GM19452 (cell line): ENCODE measurements at regions not wholly inside any gene's neighbourhood (a gene's known extent, or its start where the extent isn't known, plus 50 kb on each side); places are given as distances from the start of the nearest gene placed in this dataset.

Source experiments
- ATAC-seq: cut with Tn5 transposase; IDR thresholded peaks from one replicate; pipeline ENCODE4 v1.9.1; 2021; ENCODE audit not compliant: unreplicated experiment

DNA sequence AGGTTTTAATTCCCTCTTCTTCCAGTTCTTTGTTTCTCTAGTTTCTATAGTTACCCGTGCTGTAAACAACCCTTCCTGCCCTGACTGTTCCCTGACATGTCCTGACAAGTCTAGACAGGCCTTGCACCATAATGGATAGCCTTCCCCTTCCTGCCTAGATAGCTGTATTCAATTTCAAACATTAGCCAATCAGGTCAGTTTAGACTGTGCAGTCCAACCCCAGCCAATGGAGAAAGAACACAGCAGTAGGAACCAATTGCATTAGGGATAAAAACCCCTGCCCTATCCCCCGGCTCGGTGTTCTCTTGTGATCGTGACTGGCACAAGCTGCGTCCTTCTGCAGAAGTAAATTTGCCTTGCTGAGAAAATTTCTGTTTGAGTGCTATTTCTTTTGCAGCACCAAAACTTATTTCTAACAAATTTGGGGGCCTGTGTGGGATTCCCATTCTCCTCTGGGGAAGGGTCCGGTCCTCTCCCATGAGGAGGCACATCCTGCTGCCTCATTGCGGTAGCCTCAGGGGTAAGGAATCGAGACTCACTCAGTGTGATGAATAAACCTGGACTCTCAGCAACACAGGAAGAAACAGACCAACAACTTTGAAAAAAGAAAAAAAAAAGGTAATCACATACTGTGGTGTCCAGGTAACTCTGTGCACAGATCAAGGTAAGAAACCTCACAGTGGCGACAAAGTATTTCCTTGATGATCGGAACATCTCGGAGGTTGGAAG is 248.7 kb upstream of the ECI2 start:
- no peak for ATAC-seq

GRCh38 chr6:4382362-4382853 is 247.0 kb upstream of the ECI2 start:
- ATAC-seq: no peak

GRCh38 chr6:4381381-4381780 is 246.0 kb upstream of the ECI2 start:
- no peak for ATAC-seq

- ATAC-seq: no peak
Observed at GRCh38 chr6:4380881-4381281, 245.5 kb upstream of the ECI2 start.

GRCh38 chr6:4379958-4380357 is 244.6 kb upstream of the ECI2 start:
- ATAC-seq: no peak

GRCh38 chr6:4378319-4378996 is 243.1 kb upstream of the ECI2 start:
- ATAC-seq: no peak

DNA sequence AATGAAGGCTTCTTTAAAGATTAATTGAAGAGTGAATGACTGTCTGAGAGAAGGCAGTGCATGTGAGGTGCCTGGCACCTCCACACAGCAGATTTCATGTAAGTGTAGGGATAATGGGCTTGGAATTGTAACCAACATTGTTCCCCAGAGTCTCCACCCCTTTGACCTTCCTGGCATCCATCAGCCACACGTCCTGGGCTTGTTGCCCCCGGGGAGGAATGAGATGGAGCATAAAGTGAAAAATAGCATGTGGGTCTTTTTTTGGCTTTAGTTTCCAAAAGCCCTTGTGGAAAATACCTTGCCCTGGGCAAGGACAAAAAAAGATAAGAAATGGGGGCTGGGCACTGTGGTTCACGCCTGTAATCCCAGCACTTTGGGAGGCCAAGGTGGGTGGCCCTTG is 242.2 kb upstream of the ECI2 start:
- no peak for ATAC-seq

DNA sequence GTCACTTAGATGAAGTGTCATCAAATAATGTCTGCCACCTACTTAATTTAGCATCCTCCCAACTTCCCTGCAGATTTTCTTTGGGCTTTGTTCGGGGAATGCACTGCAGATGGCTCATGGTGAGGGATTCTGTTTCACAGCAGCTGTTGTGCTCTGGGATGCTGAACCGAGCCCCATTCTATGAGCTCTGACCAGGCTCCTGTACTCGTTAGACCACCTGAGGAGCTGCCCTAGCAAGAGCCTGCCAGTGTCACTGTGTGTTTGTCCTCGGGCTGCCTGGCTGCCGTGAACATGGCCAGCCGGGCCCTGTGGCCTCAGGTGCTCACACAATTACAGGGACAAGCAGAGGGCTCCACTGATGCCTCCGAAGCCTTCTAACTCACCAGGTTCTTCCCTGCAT is 238.8 kb upstream of the ECI2 start:
- ATAC-seq: no peak

GRCh38 chr6:4372866-4373265 is 237.5 kb upstream of the ECI2 start:
- no peak for ATAC-seq

DNA sequence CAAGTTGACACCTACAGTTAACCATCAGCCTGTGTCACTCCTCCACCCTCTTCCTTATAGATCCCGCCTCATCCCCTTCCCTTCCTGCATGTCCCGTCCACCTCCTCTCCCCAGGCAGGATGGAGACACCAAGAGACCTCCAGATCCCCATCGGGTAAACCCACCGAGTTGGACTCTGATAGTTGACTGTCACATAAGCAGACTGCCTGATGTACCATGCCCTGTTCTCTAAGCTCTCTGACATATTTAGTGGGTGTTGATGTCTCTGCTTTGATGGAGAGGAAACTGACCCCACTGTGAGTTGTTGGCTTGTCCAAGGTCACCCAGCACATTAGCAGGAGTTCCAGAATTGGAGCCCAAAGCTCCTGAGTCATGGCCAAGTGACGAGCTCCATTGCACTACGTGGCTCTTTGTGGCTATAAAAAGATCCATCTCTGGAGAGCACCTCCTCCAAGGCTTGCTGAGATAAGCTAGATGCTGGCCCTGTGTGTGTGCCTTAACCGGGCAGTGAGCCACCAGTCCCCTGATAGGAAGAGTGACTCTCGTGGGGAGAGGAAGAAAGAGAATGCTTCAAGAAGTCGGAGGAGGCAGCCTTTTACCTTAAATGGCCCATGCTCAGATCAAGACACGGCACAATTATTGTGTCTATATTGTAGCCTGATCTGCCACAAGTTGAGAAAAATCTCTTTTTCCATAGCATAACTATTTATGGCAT is 236.0 kb upstream of the ECI2 start:
- no peak for ATAC-seq

GRCh38 chr6:4370066-4370465 is 234.7 kb upstream of the ECI2 start:
- ATAC-seq: no peak

DNA sequence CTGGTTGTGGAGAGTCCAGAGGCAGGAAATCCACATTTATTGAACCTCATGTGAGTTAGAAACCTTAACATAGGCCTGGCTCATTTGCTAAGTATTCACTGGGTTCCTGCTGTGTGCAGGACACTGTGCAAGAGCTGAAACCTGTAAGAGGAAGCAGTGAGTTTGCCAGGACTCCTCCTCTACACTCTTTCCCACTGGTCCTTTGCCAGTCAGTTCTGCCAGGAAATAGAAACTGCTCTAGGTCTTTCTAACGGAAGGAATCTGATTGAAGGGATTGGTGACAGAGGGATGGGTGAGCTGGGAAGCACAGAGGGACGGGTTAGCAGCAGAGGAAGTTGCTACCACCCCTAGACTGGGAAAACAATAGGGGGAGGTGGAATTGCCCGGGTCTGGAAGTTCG is 234.2 kb upstream of the ECI2 start:
- ATAC-seq: no peak

- no peak for ATAC-seq
Observed at GRCh38 chr6:4368649-4369048, 233.3 kb upstream of the ECI2 start.

DNA sequence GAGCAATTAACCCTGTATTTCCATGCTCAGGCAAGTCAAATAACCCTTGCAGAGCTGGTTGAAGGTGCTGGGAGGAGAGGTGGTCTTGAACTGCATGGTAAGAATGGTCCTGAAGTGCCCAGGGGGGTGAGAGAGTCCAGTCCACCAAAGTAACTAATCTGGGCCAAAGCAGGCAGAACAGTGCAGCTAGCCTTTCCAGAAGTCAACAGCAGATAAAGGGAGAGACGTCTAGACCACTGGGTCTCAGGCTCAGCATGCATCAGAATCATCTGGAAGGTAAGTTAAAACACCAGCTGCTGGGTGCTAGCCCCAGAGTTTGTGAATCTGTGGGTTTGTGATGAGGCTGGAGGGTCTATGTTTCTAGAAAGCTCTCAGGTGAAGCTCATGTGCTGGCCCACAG is 232.3 kb upstream of the ECI2 start:
- no peak for ATAC-seq

- ATAC-seq: no peak
Observed at GRCh38 chr6:4366635-4367395, 231.4 kb upstream of the ECI2 start.

DNA sequence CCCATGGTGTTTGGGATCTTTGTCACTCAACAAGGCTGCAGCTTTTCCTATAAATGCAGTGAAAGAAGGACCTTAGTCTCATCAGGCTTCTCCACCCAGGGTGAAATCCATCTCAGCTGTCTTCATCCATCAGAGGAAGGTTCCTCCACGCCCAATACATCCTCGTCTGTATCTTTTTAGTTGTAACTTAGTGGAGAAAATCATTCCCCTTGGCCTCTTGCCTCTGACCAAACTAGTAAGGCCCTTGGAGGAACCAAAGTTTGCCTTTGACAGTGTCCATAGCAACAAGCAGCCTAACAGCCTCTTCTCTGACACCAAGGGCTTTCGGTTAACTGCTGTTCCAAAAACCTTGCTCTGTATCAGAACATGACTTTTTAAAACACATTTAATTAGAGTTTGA is 230.3 kb upstream of the ECI2 start:
- ATAC-seq: no peak

- no peak for ATAC-seq
Observed at GRCh38 chr6:4364711-4365110, 229.3 kb upstream of the ECI2 start.

DNA sequence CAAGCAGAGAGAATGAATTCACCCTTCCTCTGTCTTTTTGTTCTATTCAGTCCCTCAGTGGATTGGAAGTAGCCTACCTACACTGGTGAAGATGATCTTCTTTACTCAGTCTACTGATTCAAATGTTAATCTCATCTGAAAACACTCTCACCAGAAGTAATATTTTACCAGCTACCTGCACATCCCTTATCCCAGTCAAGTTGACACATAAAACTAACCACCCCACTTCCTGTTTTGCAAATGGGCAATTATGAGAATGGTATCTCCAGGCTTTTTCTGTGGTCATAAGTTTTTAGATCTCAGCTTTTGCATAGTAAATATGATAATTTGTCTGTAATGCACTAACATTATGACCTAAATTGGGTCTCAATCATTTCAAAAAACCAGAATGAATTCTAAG is 228.8 kb upstream of the ECI2 start:
- no peak for ATAC-seq

DNA sequence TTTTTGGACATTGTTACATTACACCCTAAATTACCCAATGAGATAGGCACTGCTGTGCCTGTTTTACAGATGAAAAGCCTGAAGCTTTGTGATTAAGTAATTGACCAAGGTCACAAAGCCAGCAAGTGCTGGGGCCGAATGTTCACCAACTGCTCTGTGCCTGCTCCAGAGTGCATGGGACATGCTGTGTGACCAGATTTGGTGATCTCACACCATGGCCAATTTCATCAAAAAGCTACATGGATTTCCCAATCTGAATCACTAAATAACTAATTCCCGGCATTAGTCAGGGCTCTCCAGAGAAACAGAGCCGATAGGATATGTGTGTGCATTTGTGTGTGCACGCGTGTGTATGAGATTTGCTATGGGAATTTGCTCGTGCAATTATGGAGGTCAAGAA is 228.3 kb upstream of the ECI2 start:
- ATAC-seq: no peak

DNA sequence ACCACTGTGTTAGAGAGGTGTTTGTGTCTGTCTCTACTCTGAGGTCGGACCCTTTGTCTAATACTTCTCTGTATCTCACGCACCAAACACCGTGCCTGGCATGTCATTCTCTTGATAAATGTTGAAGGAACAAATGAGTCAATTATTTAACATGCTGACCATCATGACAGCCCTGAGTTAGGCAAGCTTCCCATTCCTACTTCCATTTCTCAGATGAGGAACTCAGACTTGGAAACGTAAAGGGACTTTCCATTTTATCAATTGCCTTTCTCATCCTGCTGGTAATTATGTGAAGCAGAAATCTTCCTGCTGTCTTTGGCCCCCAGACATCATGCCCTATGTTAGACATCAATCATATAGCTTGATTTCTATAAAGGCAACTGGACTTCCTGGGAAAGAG is 227.0 kb upstream of the ECI2 start:
- no peak for ATAC-seq

GRCh38 chr6:4360920-4361319 is 225.5 kb upstream of the ECI2 start:
- no peak for ATAC-seq
